Fibroblast of pulmonary artery (primary cell): ENCODE measurements at regions not wholly inside any gene's neighbourhood (a gene's known extent, or its start where the extent isn't known, plus 50 kb on each side); places are given as distances from the start of the nearest gene placed in this dataset.
A peak's percentile ranks its signal among the peaks of the same experiment; 100 is the strongest.

Experiments used
- DNase-seq: peaks from one replicate; pipeline ENCODE4 v3.0.0-alpha.2; 2010; ENCODE audit warnings: low read depth
- H3K4me3 ChIP-seq: replicated peaks from 2 replicates; pipeline ENCODE4 v1.5.1; 2011; ENCODE audit warnings: low read depth, mild to moderate bottlenecking, control low read depth, low read length, moderate library complexity
- TF ChIP-seq, protein P1 (sequence below): IDR thresholded peaks from 2 replicates; pipeline ENCODE4 v1.5.1; 2011; ENCODE audit warnings: mild to moderate bottlenecking, control low read depth, low read length, inconsistent platforms; ENCODE audit errors: missing control alignments

DNA sequence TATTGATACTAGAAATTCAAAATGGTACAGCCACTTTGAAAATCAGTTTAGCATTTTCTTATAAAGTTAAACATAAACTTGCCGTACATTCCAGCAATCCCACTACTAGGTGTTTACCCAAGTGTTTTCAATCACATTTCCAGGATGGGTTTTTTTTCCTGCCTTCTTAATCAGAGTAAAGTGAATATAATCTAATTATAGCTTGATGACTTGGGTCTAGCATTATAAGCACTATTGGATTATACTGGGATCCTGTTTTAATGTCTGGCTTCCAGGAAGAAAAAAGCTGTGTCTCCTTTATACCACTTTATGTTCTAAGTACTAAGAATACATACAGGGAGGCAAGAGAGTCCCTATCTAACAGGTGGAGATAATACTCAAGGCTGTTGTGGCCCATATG, 103.3 kb upstream of the KLHL13 start:
- no peak for DNase-seq
- TF ChIP-seq, protein P1, sequence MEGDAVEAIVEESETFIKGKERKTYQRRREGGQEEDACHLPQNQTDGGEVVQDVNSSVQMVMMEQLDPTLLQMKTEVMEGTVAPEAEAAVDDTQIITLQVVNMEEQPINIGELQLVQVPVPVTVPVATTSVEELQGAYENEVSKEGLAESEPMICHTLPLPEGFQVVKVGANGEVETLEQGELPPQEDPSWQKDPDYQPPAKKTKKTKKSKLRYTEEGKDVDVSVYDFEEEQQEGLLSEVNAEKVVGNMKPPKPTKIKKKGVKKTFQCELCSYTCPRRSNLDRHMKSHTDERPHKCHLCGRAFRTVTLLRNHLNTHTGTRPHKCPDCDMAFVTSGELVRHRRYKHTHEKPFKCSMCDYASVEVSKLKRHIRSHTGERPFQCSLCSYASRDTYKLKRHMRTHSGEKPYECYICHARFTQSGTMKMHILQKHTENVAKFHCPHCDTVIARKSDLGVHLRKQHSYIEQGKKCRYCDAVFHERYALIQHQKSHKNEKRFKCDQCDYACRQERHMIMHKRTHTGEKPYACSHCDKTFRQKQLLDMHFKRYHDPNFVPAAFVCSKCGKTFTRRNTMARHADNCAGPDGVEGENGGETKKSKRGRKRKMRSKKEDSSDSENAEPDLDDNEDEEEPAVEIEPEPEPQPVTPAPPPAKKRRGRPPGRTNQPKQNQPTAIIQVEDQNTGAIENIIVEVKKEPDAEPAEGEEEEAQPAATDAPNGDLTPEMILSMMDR = no peak
- H3K4me3 ChIP-seq = no peak overlapping the region

GRCh38 chrX:118220509-118220908, 103.9 kb upstream of the KLHL13 start:
- no peak for DNase-seq
- TF ChIP-seq, protein P1 = no peak
- H3K4me3 ChIP-seq = no peak overlapping the region

DNA sequence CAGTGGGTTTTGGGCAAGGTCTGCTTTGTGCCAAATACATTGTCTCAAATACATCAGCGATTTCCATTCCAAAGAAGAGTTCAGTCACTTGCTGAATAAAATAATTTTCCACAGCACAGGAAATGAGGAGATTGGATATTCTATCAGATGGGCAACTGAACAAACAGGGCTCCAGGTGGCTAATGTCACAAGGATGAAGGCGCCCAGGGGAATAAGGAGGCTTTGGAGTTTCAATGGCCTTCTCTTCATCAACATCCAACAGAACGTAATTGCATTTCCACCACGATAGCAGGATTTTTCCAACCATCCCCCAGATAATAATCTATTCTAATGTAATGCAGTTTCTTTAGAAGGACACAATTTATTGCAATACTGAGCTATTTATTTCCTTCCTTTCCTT, 104.7 kb upstream of the KLHL13 start:
- TF ChIP-seq, protein P1 = no peak
- no peak overlapping the region for H3K4me3 ChIP-seq
- no peak for DNase-seq

DNA sequence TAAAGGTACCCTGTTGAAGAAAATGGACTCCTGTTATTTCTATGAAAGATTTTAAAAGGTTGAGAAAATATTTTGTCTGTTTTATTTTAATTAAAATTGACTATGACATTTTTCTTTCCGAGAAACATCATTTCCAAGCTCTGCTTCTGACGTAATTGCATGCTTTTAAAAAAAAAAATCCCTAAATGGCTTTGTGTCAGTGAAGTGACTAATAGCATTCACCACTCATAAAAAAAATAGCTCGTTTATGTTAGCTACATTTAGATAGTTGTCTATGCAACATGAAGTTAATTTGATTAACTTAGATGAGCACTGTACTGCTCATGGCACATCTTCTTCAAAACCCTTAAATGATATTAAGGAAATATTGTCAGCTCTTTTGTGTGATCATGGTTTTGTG, 105.1 kb upstream of the KLHL13 start:
- TF ChIP-seq, protein P1 = no peak
- peak; percentile 1 for DNase-seq
- H3K4me3 ChIP-seq = no peak overlapping the region

- H3K4me3 ChIP-seq = no peak overlapping the region
- DNase-seq = no peak
- TF ChIP-seq, protein P1 = no peak
Measured at GRCh38 chrX:118222421-118222820, 105.8 kb upstream of the KLHL13 start.

DNA sequence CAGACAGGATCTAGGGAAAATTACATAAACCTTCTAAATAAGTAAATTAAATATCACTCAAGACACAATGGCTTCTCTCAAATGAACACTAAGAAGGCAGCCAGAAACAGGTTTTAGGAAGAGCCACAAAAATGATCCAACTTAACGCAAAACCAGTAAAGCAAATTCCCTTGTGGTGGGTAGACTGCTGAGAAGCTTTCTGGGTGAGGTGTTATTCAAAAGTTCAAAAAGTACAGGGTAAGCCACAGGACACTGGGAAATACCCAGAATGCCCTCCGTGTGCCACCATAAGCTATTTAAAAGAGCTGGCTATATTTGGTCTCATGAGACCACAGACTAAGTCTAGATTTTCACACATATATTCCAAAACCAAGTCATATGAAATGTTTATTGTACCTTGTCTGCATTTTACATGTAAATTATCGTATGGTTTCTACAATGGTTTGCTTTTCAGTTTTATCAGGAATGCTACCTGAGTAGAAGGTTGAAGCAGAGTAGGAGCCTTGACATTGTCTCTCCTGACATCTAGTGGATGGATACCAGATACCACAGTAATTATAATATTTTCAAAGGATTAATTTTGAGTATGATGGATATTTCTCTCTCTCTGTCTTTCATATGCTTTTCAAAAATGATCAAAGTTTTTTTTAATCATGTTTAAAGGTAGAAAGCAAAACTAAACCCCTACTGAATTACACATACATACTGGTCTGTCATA, 109.3 kb upstream of the KLHL13 start:
- no peak overlapping the region for H3K4me3 ChIP-seq
- TF ChIP-seq, protein P1 = peak; percentile 42
- peak; percentile 26 for DNase-seq

- DNase-seq = peak; percentile 6
- TF ChIP-seq, protein P1 = no peak
- no peak overlapping the region for H3K4me3 ChIP-seq
Measured at GRCh38 chrX:118228041-118228440, 111.4 kb upstream of the KLHL13 start.
